Panc1 (cell line): ENCODE measurements at regions not wholly inside any gene's neighbourhood (a gene's known extent, or its start where the extent isn't known, plus 50 kb on each side); places are given as distances from the start of the nearest gene placed in this dataset.

Source experiments
- ATAC-seq: fragments of 200-7000 bp; cut with Tn5 transposase; 2 replicates; pipeline ENCODE4 v1.9.1; 2020; ENCODE audit warnings: mild to moderate bottlenecking, moderate library complexity
- BruUV-seq: library from RNA; stranded (reverse); fragments of 400-500 nt; replicated peaks from 2 replicates; lab custom pipeline; 2021; lab: Mats Ljungman, UMichigan
- CTCF ChIA-PET: fragments of 300-600 bp; sonication (Branson Sonifier 250); formaldehyde crosslinking; loops from one replicate; lab custom pipeline; 2022; ENCODE audit warnings: antibody characterized with exemption; lab: Charles Lee
- POLR2A ChIA-PET: fragments of 300-600 bp; sonication (Branson Sonifier 250); formaldehyde crosslinking; loops from one replicate; lab custom pipeline; 2022; ENCODE audit warnings: antibody characterized with exemption; lab: Charles Lee
- DNase-seq: peaks from one replicate; pipeline ENCODE4 v3.0.0-alpha.2; 2010; ENCODE audit warnings: low read depth, low spot score
- H3K27ac ChIP-seq: 2 replicates; pipeline ENCODE4 v1.5.1; 2011; ENCODE audit warnings: mild to moderate bottlenecking, low read length, inconsistent platforms
- H3K27me3 ChIP-seq: fragments of 200-500 bp; sonication (Bioruptor generic); 2 replicates; pipeline ENCODE4 v1.6.0; 2014; ENCODE audit warnings: low read length, inconsistent platforms; ENCODE audit not compliant: control insufficient read depth, insufficient read depth
- H3K36me3 ChIP-seq: fragments of 200-500 bp; sonication (Bioruptor generic); 2 replicates; pipeline ENCODE4 v1.5.1; 2014; ENCODE audit warnings: inconsistent platforms, mild to moderate bottlenecking, low read length, moderate library complexity; ENCODE audit not compliant: control insufficient read depth, insufficient read depth
- H3K4me1 ChIP-seq: 2 replicates; pipeline ENCODE4 v1.5.1; 2011; ENCODE audit warnings: inconsistent platforms, mild to moderate bottlenecking, low read length, moderate library complexity; ENCODE audit not compliant: control insufficient read depth, insufficient read depth
- H3K4me3 ChIP-seq, 2 experiments: 2 replicates each; pipeline ENCODE4 v1.5.1; 2011 to 2012; ENCODE audit warnings: low read depth in 2 of 2, low read length in 2 of 2, mild to moderate bottlenecking in 2 of 2, inconsistent platforms in 1 of 2, moderate library complexity in 1 of 2
- H3K9me3 ChIP-seq: fragments of 200-500 bp; sonication (Bioruptor generic); 2 replicates; pipeline ENCODE4 v1.5.1; 2014; ENCODE audit warnings: low read depth, mild to moderate bottlenecking, inconsistent platforms, low read length, moderate library complexity; ENCODE audit not compliant: control insufficient read depth, insufficient read depth
- CTCF ChIP-seq: fragments of 450-650 bp; IDR thresholded peaks from 2 replicates; pipeline ENCODE4 v1.5.1; 2017; ENCODE audit warnings: mild to moderate bottlenecking
- POLR2AphosphoS5 ChIP-seq: IDR thresholded peaks from 2 replicates; pipeline ENCODE4 v1.6.1; 2012; ENCODE audit warnings: mild to moderate bottlenecking, low read depth, low read length, moderate library complexity
- SIN3A ChIP-seq: IDR thresholded peaks from 2 replicates; pipeline ENCODE4 v1.6.1; 2012; ENCODE audit warnings: low read depth, mild to moderate bottlenecking, low read length, moderate library complexity, borderline replicate concordance; ENCODE audit not compliant: insufficient read depth
- TCF7L2 ChIP-seq: IDR thresholded peaks from 2 replicates; pipeline ENCODE4 v1.6.1; 2011; ENCODE audit warnings: mild to moderate bottlenecking, low read depth, low read length, inconsistent platforms
- in situ Hi-C: cut with HindIII; loops from 2 replicates; pipeline ENCODE4 v1.10.0; 2016; ENCODE audit warnings: low sequenced_read_pairs, low pct_unique_long_range_greater_than_20kb
- intact Hi-C: fragments of 100-400 bp; cut with micrococcal nuclease; formaldehyde crosslinking; loops from one replicate; pipeline ENCODE4 v1.10.0; 2022; ENCODE audit not compliant: unreplicated experiment
- TF ChIP-seq, protein P1 (sequence below), 2 experiments: IDR thresholded peaks; 2 replicates each; pipeline ENCODE4 v1.6.1; 2011 to 2012; ENCODE audit warnings: low read depth in 2 of 2, control low read depth in 1 of 2, low read length in 1 of 2, mild to moderate bottlenecking in 1 of 2, moderate library complexity in 1 of 2; ENCODE audit not compliant: insufficient read depth in 1 of 2

DNA sequence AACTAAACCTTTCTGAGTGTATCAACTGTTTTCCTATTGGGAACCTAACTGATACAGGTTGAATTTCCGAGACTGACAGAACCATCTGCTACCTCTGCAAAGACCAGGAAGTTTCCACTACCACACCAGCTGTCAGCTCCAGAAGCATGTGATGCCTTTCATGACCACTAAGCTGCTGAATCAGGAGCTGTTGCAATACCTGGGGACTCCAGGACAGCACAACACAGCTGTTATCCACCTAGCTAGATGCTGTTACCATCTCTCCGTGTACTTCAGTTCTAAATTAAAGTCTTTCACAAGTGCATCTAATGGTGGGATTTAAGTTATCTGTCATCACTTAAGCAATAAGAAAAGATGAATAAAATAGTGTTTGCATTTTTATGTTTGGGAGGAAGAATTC lies 158.2 kb upstream of the IMPG1 start:
- ChIA-PET POLR2A (no interaction called here), CTCF (no interaction called here)
- Histone ChIP-seq H3K4me3 (no peak overlapping the region), H3K36me3 (no peaks in the 10 kb centered on the region), H3K27me3 (no peaks in the 10 kb centered on the region), H3K27ac (no peak overlapping the region), H3K9me3 (no peaks in the 10 kb centered on the region), H3K4me1 (no peaks in the 10 kb centered on the region)
- DNase-seq: no peak
- ATAC-seq: no peak
- in situ Hi-C loops (no loop called here), intact Hi-C loops (no loop called here)
- no TSS peak for BruUV-seq
- no peak for TF ChIP-seq CTCF
- TF ChIP-seq SIN3A: no peak
- no peak for TF ChIP-seq TCF7L2
- TF ChIP-seq, protein P1, sequence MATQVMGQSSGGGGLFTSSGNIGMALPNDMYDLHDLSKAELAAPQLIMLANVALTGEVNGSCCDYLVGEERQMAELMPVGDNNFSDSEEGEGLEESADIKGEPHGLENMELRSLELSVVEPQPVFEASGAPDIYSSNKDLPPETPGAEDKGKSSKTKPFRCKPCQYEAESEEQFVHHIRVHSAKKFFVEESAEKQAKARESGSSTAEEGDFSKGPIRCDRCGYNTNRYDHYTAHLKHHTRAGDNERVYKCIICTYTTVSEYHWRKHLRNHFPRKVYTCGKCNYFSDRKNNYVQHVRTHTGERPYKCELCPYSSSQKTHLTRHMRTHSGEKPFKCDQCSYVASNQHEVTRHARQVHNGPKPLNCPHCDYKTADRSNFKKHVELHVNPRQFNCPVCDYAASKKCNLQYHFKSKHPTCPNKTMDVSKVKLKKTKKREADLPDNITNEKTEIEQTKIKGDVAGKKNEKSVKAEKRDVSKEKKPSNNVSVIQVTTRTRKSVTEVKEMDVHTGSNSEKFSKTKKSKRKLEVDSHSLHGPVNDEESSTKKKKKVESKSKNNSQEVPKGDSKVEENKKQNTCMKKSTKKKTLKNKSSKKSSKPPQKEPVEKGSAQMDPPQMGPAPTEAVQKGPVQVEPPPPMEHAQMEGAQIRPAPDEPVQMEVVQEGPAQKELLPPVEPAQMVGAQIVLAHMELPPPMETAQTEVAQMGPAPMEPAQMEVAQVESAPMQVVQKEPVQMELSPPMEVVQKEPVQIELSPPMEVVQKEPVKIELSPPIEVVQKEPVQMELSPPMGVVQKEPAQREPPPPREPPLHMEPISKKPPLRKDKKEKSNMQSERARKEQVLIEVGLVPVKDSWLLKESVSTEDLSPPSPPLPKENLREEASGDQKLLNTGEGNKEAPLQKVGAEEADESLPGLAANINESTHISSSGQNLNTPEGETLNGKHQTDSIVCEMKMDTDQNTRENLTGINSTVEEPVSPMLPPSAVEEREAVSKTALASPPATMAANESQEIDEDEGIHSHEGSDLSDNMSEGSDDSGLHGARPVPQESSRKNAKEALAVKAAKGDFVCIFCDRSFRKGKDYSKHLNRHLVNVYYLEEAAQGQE (IDR thresholded peaks at IDR 0.05; ENCODE audit: insufficient read depth in 1 of 2, low read depth in 2 of 2, low read length in 1 of 2): no peak
- TF ChIP-seq POLR2AphosphoS5: no peak

- Histone ChIP-seq H3K4me1 (no peaks in the 10 kb centered on the region), H3K27me3 (no peaks in the 10 kb centered on the region), H3K36me3 (no peaks in the 10 kb centered on the region), H3K27ac (no peak overlapping the region), H3K9me3 (no peaks in the 10 kb centered on the region), H3K4me3 (no peak overlapping the region)
- ATAC-seq: no peak
- CTCF ChIA-PET: no interaction called here
- POLR2A ChIA-PET: no interaction called here
- in situ Hi-C loops (no loop called here), intact Hi-C loops (no loop called here)
- no TSS peak for BruUV-seq
- TF ChIP-seq POLR2AphosphoS5: no peak
- no peak for TF ChIP-seq SIN3A
- TF ChIP-seq, protein P1 (IDR thresholded peaks at IDR 0.05; ENCODE audit: insufficient read depth in 1 of 2, low read depth in 2 of 2, low read length in 1 of 2): no peak
- no peak for TF ChIP-seq CTCF
- no peak for TF ChIP-seq TCF7L2
- no peak for DNase-seq
These were observed 149.7 kb upstream of the IMPG1 start for GRCh38 chr6:76222189-76222588.
